ENCODE measurements at regions not wholly inside any gene's neighbourhood (a gene's known extent, or its start where the extent isn't known, plus 50 kb on each side); places are given as distances from the start of the nearest gene placed in this dataset.

DNA sequence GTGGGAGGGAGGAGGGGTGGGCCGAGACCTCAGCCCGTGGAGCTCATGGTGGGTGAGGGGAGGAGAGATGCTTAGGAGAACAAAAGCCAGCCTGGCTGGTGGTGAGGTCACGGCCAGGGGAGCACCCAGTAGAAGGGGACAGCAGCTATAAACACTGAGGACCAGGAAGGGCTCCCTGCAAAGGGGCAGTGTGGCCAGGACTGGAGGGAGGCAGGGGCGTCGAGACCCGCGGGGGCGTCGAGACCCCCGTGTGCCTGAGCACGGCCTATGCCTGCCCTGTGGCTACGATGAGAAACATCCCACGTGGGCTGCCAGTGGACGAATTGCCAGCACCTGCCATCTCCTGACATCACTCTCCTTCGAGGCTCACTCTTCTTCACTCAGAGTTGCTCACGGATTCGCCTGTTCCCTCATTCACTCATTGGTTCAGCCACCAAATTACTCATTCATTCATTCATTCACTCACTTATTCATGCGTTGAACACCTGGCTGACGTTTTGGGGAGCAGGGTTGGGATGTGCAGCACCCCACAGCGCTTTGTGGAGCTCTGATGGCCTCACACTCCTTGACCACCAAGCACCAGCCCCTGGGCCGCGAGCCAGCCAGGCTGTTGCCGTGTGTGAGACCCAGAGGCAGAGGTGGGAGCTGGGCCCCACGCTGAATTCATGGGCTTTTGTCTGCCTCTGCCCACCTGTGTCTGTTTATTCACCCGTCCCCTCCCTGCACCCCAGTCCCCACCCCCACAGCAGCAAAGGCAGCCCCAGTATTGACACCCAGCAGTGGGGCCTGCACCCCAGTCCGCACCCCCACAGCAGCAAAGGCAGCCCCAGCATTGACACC lies 61.2 kb upstream of the BHLHE23 start:
- DNase-seq, result no peak

GRCh38 chr20:63067266-63067635 lies 60.5 kb upstream of the BHLHE23 start:
- no peak for DNase-seq

DNA sequence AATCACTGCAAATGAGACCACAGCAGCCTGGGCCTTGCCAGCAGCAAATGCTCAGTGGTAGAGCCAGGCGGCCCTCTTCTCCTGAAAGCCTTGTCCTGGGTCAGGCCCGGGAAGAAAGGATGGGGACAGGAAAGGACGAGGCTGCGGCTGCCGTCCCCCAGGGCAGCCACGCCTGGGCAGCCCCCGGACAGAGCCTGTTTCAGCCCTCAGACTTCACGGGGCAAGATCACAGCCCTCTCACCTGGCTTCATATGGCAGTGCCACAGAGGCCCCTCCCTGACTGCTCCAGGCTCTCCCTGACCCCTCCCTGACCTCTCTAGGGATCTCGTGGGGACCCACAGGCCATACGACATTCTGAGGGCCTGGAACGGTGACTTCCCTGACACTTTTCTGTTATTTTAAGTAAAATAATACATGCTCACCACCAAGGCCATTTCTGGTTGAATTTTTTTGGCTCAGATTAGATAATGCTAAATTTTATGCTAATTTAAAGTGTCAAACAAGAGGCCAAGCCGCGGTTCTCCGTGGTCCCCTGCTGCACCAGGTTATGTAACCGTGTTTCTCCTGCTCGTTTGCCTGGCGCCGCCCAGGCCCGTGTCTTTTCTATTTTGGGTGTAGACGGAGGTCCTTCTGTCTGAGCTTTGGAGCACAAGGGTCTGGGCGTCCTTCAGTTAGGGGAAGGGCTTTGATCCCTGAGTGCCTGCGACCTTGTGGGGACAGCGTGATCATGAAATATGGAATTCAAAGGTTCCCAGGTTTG lies 59.9 kb upstream of the BHLHE23 start:
- DNase-seq, result no peak

GRCh38 chr20:63065911-63066310 lies 59.1 kb upstream of the BHLHE23 start:
- DNase-seq, result no peak

DNA sequence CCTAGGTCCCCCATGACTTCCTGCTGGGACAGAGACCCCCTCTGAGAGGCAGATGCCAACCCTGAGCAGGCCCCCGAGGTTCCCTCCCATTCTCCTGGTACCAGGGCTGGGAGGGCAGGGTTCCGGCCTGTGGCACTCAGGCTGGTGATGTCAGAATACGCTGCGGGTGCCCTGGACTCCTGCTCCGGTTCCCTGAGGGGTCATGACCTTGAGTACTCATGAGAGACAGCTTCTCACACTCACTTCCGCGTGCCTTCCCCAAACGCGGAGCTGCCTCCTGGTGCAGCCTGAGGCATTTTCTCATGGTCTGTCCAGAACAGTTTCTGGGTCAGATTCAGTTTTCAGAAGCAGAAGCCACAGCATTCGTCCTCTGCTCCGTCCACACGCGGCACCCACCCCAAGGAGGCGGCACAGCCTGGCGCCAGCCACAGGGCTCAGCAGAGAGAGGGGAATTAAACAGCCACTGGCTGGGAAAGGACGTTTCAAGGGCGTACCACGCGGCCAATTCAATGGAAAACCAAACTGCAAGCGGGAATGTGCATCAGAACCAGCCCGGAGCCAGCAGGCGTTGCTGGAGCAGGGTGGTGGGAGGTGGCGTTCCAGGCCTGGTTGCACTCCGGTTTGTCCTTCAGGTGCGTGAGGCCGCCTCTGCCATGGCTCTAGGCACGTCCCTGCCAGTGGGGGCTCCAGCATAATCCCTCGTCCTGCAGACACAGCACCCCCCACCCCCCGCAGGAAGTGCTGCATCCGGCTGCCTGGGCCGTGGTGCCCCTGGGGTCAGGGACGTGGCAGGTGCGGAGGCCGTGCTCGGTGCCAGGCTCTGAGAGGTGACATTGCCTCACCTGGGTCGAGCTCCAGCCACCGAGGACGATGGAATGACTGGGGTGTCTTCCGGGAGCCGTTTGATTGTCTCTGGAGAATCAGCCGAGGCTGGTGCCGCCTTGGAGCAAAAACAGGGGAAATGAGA lies 58.3 kb upstream of the BHLHE23 start:
- no peak for DNase-seq

DNA sequence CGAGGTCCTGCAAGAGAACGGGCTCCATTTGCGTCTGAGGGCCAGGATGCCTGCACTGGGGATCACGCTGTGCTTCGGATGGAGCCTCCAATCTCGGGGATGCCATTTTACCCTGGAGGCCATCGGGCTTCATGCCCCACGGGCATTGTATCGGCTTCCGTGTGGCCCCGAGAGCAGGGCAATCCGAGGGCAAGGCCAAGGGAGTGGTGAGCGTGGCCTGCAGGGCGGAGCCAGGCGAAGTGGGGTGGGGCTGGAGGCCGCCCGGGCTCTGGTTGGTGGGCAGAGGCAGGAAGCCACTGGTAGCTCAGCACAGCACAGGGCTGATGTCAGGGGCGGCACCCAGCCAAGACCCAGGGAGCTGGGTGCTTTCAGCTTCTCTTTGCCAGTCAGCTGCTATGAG lies 57.5 kb upstream of the BHLHE23 start:
- DNase-seq, result no peak

DNA sequence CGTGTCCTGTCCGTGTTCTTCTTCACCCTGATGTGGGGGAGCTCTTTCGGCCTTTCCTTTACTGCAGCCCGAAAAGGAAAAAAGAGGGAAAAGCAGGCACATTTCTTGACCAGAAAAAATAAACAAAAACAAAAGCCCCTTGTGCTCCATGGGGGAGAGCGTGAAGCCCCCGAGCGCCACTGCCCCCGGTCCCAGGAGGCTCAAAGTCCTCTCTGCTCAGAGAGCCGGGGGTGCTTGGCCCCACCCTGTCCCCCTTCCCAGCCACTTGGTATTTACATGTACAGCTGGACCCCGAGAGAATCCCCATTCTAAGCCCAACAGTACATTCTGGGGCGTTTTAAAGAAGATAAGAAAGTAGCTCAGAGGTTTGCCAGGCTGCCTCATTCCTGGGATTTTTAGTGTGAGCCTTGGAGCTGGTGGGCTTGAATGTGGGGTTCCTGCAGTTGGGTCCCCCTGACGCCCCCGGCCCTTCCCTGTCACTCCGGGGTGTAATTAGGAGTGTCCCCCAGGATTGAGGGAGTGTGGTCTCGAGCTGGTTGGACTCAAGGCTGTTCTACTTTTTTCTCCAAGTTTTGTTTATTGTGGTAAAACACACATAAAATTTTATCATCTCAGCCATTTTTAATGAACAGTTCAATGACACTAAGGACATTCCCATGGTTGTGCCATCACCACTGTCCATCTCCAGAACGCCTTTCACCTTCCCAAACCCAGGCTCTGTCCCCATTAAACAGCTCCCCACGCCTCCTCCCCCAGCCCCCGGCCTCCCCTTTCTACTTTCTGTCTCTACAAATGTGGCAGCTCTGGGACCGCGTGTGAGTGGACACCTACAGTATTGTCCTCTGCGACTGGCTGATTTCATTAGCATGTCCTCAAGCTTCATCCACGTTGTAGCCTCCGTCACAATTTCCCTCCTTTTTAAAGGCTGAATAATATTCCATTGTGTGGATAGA lies 55.7 kb upstream of the BHLHE23 start:
- DNase-seq, result no peak

DNA sequence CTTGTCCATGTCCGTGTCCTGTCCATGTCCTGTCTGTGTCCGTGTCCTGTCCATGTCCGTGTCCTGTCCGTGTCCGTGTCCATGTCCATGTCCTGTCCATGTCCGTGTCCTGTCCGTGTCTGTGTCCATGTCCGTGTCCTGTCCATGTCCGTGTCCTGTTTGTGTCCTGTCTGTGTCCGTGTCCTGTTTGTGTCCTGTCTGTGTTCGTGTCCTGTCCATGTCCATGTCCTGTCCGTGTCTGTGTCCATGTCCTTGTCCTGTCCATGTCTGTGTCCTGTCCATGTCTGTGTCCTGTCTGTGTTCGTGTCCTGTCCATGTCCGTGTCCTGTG lies 55.0 kb upstream of the BHLHE23 start:
- no peak for DNase-seq

DNA sequence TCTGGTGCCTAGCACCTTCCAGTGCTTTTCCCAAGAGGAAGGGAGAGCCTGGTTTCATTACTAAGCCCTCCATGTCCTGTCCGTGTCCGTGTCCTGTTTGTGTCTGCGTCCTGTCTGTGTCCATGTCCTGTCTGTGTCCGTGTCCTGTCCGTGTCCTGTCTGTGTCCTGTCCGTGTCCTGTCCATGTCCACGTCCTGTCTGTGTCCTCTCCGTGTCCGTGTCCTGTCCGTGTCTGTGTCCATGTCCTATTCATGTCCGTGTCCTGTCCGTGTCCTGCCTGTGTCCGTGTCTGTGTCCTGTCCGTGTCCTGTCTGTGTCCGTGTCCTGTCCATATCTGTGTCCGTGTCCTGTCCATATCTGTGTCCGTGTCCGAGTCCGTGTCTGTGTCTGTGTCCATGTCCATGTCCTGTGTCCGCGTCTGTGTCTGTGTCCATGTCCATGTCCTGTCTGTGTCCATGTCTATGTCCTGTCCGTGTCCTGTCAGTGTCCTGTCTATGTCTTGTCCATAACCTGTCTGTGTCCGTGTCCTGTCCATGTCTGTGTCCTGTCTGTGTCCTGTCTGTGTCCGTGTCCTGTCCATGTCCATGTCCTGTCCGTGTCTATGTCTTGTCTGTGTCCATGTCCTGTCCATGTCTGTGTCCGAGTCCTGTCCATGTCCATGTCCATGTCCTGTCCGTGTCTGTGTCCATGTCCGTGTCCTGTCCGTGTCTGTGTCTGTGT lies 54.4 kb upstream of the BHLHE23 start:
- no peak for DNase-seq

- no peak for DNase-seq
Observed at GRCh38 chr20:63060057-63060991, 53.6 kb upstream of the BHLHE23 start.

GRCh38 chr20:63059684-63060056 lies 52.9 kb upstream of the BHLHE23 start:
- no peak for DNase-seq

DNA sequence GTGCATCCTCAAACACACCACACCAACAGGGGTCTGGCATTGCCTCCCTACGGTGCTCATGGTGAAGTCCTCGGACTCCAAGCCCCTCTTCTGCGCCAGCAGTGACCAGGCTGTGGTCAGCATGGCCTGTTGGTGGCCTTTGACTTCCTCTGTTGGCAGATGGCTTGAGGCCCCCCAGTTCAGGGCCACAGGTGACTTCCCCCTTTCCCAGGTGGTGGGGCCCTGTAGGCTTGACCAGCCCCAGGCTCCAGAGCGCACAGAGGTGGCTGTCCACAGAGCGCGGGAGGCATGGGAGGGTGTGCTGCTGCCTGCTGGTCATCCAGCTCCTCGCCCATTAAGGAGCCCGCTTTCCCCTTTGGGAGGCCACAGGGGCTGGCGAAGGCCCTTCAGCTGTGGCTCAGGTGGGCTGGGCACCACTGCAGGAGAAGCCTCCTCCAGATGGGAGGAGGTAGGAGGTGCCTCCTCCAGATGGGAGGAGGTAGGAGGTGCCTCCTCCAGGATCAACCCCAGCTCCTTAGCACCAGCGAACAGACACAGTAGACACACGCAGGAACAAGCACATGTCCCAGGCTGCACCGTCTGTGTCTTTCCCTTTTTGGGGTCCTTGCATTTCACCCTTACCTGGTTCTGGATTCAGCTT lies 52.1 kb upstream of the BHLHE23 start:
- DNase-seq, result no peak

GRCh38 chr20:63057171-63058117 lies 50.7 kb upstream of the BHLHE23 start:
- no peak for DNase-seq

DNA sequence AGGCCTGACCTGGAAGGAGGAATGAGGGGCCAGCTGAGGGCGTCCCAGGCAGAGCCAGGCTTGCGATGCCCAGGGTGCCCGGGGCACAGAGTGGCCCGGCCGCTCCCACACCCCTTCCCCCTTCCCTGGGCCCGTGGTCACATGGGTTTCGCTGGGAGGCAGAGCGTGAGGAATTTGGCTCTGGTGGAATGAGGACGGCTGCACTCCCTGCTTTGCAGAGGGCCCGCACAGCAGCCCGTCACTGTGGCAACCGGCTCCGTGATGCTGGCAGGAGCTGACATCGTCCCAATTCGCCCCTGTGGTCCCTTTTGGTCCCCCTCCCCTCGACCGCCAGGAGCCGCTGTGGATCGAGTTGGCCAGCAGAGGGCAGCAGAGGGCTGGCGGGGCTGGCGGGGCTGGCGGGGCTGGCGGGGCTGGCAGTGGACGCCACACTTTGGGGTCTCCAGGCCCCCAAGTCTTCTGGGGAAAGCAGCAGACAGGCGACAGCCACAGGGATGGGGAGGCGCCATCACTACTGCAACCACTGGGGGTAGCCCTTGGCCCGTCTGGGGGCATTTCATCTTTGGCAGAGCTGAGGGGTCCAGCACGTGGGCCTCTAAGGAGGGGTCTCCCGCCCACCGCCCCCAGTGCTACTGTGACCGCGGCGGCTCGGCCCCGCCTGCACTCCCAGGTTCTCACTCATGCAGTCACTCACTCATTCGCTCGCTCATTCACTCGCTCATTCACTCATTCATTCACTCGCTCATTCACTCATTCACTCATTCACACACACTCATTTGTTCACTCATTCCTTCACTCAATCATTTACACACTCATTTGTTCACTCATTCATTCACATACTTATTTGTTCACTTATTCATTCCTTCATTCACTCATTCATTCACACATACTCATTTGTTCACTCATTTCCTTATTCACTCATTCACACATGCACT lies 49.7 kb upstream of the BHLHE23 start:
- DNase-seq, result no peak

Data from CD4-positive, alpha-beta T cell treated with Interleukin-4 for 4 hours (primary cell).